ENCODE measurements at regions not wholly inside any gene's neighbourhood (a gene's known extent, or its start where the extent isn't known, plus 50 kb on each side); places are given as distances from the start of the nearest gene placed in this dataset.
"Not testable (repeated sequence)": the region's sequence is repeated elsewhere in the genome, so short reads cannot be mapped to it uniquely, and the experiment has no call there.

GRCh38 chr17:53475002-53475401, 347.7 kb upstream of the KIF2B start:
- Mint-ChIP-seq H3K27me3 (no peaks in the 10 kb centered on the region), H3K36me3 (ENCODE audit: low read depth) (no peaks in the 10 kb centered on the region), H3K4me3 (no peak overlapping the region), H3K27ac (no peak overlapping the region), H3K4me1 (ENCODE audit: low read depth) (no peaks in the 10 kb centered on the region), H3K9me3 (peaks cover 6% of the 10 kb centered on the region)
- no peak for DNase-seq
- intact Hi-C loops (cut with micrococcal nuclease): no loop called here
- ChIA-PET POLR2A (no interaction called here), CTCF (interaction anchor here (0.7 kb wide), 1 partner anchor 212 kb away, joined by 3 read pairs; no protein-coding TSS in a partner anchor)
- ATAC-seq: no peak
- no peak for TF ChIP-seq CTCF (IDR thresholded peaks at IDR 0.05)

DNA sequence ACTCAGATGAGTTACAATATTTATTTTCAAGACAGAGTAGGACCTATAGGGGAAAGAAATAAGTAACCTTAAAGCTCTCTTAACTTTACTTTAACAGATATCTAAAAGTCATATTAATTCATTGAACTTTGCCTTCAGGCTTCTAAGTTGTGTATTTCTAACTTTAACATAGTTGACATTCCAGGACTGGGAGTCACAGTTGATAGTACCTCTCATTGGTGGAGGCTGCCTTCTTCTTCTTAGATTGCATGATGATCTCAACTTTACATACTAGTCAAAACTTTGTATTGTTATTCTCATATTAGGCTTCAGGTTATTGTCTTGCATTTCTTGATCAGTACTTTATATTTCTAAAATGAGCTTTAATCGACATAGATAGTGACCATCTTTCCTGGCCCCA, 350.1 kb upstream of the KIF2B start:
- ATAC-seq (no peak), DNase-seq (no peak)
- intact Hi-C loops (cut with micrococcal nuclease): no loop called here
- no peak overlapping the region for H3K27ac Mint-ChIP-seq
- no peak for TF ChIP-seq CTCF (IDR thresholded peaks at IDR 0.05)
- POLR2A ChIA-PET: interaction anchor here (0.6 kb wide), 1 partner anchor 91 kb away, joined by 3 read pairs; no protein-coding TSS in a partner anchor
- no peaks in the 10 kb centered on the region for H3K36me3 Mint-ChIP-seq (ENCODE audit: low read depth)
- peaks cover 4% of the 10 kb centered on the region for H3K9me3 Mint-ChIP-seq
- H3K4me1 Mint-ChIP-seq (ENCODE audit: low read depth): no peaks in the 10 kb centered on the region
- no peaks in the 10 kb centered on the region for H3K27me3 Mint-ChIP-seq
- CTCF ChIA-PET: no interaction called here
- no peak overlapping the region for H3K4me3 Mint-ChIP-seq

- H3K36me3 Mint-ChIP-seq (ENCODE audit: low read depth): no peaks in the 10 kb centered on the region
- TF ChIP-seq CTCF (IDR thresholded peaks at IDR 0.05): no peak
- no peak overlapping the region for H3K4me3 Mint-ChIP-seq
- intact Hi-C loops (cut with micrococcal nuclease): no loop called here
- H3K4me1 Mint-ChIP-seq (ENCODE audit: low read depth): no peaks in the 10 kb centered on the region
- CTCF ChIA-PET: no interaction called here
- ATAC-seq (no peak), DNase-seq (no peak)
- no peak overlapping the region for H3K27ac Mint-ChIP-seq
- H3K9me3 Mint-ChIP-seq: peaks cover 2% of the 10 kb centered on the region
- POLR2A ChIA-PET: no interaction called here
- no peaks in the 10 kb centered on the region for H3K27me3 Mint-ChIP-seq
These were observed 351.2 kb upstream of the KIF2B start for GRCh38 chr17:53471514-53471913.

GRCh38 chr17:53470626-53471025, 352.1 kb upstream of the KIF2B start:
- POLR2A ChIA-PET: no interaction called here
- no peak for TF ChIP-seq CTCF (IDR thresholded peaks at IDR 0.05)
- intact Hi-C loops (cut with micrococcal nuclease): no loop called here
- Mint-ChIP-seq H3K36me3 (ENCODE audit: low read depth) (no peaks in the 10 kb centered on the region), H3K9me3 (peaks cover 8% of the 10 kb centered on the region), H3K4me1 (ENCODE audit: low read depth) (no peaks in the 10 kb centered on the region), H3K27ac (no peak overlapping the region), H3K4me3 (no peak overlapping the region), H3K27me3 (no peaks in the 10 kb centered on the region)
- CTCF ChIA-PET: no interaction called here
- no peak for DNase-seq
- ATAC-seq: no peak

GRCh38 chr17:53466733-53467132, 356.0 kb upstream of the KIF2B start:
- no peaks in the 10 kb centered on the region for H3K4me1 Mint-ChIP-seq (ENCODE audit: low read depth)
- ChIA-PET POLR2A (no interaction called here), CTCF (no interaction called here)
- no peak for TF ChIP-seq CTCF (IDR thresholded peaks at IDR 0.05)
- peaks cover 8% of the 10 kb centered on the region for H3K9me3 Mint-ChIP-seq
- no peak for ATAC-seq
- no peak overlapping the region for H3K4me3 Mint-ChIP-seq
- H3K27ac Mint-ChIP-seq: no peak overlapping the region
- intact Hi-C loops (cut with micrococcal nuclease): no loop called here
- H3K36me3 Mint-ChIP-seq (ENCODE audit: low read depth): no peaks in the 10 kb centered on the region
- DNase-seq: no peak
- H3K27me3 Mint-ChIP-seq: no peaks in the 10 kb centered on the region

DNA sequence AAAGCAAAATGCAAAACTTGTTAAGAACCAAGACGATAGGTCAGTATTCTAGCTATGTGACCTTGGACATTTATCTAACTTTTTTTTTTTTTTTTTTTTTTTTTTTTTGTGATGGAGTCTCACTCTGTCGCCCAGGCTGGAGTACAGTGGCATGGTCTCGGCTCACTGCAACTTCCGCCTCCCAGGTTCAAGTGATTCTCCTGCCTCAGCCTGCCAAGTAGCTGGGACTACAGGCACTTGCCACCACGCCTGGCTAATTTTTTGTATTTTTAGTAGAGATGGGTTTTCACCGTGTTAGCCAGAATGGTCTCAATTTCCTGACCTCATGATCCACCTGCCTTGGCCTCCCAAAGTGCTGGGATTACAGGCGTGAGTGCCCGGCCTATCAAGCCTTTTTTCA, 358.3 kb upstream of the KIF2B start:
- H3K9me3 Mint-ChIP-seq: peaks cover 11% of the 10 kb centered on the region
- CTCF ChIA-PET: interaction anchor here (1.1 kb wide), 1 partner anchor 20 kb away, joined by 3 read pairs; no protein-coding TSS in a partner anchor
- POLR2A ChIA-PET; H3K4me3 Mint-ChIP-seq; H3K36me3 Mint-ChIP-seq (ENCODE audit: low read depth); H3K27ac Mint-ChIP-seq; H3K4me1 Mint-ChIP-seq (ENCODE audit: low read depth); H3K27me3 Mint-ChIP-seq; intact Hi-C loops (cut with micrococcal nuclease); DNase-seq; ATAC-seq: not testable (repeated sequence)

All from activated CD8-positive, alpha-beta T cell treated with anti-CD3 and anti-CD28 coated beads for 36 hours (primary cell).